GM19043 (cell line): ENCODE measurements at regions not wholly inside any gene's neighbourhood (a gene's known extent, or its start where the extent isn't known, plus 50 kb on each side); places are given as distances from the start of the nearest gene placed in this dataset.

Experiments used
- ATAC-seq: cut with Tn5 transposase; IDR thresholded peaks from one replicate; pipeline ENCODE4 v1.9.1; 2021; ENCODE audit warnings: low read depth; ENCODE audit not compliant: unreplicated experiment

DNA sequence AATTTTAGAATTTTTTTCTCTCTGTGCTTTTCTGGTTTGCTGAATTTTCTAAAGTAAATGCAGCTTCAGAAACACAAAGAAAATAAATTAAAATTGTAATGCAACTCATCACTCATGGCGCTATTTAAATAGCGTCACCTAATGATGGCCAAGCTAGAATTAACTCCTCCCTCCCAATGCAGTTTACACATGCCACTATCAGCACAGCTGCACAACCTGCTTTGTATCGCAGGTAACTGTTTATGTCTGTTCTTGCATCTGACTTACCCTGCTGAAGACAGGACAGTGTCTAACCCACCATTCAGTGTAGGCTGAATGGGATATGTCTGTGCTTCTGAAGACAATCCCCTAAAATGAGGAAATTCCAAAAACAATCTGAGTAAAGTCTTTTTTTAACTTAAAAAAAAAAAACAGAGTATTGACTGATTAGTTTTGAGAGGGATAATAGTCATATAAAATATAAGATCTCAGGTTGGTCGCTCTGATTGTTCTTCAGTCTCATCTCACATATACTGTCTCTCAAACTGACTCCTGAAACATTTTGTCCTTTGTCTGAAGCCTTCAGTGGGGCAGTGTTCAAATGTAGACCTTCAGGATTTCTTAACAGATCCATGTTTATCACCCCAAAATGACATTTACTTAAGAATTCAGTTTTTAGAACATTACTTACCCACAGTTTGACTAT lies 271.4 kb downstream of the ZEB2 start:
- no peak for ATAC-seq

- ATAC-seq, result no peak
These were observed 275.0 kb downstream of the ZEB2 start for GRCh38 chr2:144244938-144245337.

DNA sequence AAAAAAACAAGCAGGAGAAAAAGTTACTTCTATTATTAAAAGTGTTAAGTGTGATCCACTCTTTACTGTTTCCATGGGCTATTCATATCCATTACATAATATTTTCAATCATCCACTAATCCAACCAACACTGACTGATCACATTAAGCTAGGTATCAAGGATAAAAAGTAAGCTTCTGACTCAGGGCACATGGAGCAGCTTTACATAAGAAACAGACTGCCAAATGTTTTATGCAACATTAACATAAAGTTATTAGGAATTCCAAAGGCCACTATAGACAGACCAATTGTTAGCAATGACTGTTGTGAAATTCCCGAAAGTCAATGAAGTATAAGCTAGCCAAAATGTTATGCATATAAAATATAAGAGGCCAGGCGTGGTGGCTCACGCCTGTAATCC lies 277.6 kb downstream of the ZEB2 start:
- no peak for ATAC-seq

DNA sequence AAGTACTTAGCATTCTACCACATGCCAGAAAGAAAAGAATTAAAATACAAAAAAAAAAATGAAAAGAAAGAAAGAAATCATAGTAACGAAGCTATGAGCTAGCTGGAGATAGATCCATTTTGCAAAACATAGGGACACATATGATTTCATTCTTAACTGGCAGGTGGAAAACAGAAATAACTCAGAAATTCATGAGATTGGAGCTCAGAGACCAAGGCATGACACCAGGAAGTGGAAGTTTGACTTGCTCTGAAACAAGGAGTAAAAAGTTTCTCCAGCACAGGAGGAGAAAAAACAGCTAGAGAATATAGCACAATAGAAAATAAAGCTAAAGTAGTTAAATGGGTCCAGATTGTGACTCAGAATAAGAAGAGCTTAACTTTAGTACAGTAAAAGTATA lies 278.1 kb downstream of the ZEB2 start:
- ATAC-seq, result no peak

GRCh38 chr2:144240656-144241339 lies 279.1 kb downstream of the ZEB2 start:
- peak; percentile 86 for ATAC-seq

- no peak for ATAC-seq
These were observed 280.2 kb downstream of the ZEB2 start for GRCh38 chr2:144239726-144240125.

DNA sequence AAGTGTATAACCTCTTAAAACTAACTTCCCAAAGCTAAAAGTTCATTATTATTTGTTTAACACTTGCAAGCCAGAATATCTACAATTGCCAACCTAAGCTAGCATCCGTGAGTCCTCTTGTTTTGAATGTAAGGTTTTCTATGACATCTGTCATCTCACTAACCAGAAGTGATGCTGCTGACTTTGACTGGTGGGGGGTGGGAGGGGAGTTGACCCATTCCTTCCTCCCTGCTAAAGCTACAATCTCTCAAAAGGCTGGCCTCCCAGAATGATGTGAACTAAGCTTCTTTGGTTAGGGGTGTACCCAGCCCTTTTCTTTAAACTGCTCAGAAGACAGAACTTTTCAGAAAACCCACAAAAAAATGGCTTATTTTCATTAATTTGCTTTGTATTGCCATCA lies 280.6 kb downstream of the ZEB2 start:
- ATAC-seq, result no peak

DNA sequence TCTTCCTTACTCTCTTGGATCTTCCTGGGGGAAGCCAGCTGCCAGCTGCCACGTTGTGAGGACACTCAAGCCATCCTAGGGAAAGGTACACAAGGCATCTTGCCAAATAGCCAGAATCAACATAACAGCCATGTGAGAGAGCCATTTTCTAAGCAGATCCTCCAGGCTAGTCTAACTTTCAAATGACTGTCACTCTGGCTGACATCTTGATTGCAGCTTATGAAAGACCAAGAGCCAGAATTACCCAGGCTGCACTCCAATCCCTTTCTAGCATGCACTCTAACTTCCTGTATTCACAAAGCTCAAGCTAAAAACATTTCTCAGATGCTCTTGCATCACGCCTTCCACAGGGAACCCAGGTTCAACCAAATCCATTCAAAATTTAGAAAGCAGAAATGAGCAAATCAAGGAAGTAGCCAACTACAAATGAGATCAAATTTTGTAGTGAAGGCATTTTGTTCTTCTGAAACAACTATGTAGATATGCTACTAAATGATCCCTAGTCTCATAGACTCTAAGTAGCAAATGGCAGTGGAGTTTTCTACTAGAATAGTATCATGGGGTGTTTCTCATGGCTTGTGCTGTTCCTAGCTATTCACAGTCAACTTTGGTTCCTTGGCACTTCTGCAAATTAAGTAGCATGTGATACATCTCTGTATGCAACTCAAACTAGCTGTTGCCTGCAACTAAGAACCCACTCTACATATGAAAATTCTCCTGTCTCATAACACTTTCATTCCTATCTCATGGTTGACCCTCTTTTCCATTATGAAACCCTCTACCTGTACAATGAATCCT lies 281.9 kb downstream of the ZEB2 start:
- no peak for ATAC-seq

GRCh38 chr2:144237108-144237507 lies 282.8 kb downstream of the ZEB2 start:
- ATAC-seq, result no peak

DNA sequence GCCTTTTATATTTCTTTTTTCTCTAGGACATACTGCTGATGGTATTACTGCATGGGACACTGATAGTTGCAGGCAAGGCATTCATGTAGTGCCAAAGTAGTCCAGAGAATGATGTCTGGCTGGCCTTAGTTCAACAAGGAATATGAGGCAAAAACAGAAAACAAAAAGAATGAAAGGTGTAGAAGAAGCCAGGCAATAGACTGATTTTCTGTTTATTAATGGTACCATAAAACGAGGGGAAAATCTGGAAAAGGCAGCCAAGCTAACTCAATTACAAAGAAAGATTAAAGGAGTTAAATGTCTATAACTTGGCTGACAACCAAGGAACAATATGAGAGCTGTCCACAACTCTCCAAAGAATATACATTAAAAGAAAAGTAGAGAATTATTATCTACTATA lies 284.9 kb downstream of the ZEB2 start:
- no peak for ATAC-seq

DNA sequence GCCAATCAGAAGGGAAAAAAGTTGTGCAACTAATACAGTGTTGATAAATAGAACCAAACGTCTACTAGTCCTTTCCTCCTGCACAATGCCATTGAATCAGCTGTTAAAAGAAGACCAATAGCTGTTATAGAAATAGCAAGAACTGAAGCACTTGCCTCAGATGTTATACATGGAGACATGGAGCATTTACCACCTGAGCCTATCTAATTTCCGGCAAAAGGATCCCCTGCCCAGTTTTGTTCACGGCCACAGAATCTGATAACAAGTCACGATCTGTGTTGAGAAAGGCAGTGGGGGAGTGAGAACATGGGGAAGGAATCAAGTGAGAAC lies 285.4 kb downstream of the ZEB2 start:
- no peak for ATAC-seq

GRCh38 chr2:144233733-144234541 lies 286.0 kb downstream of the ZEB2 start:
- ATAC-seq, result no peak

GRCh38 chr2:144233317-144233716 lies 286.6 kb downstream of the ZEB2 start:
- no peak for ATAC-seq

DNA sequence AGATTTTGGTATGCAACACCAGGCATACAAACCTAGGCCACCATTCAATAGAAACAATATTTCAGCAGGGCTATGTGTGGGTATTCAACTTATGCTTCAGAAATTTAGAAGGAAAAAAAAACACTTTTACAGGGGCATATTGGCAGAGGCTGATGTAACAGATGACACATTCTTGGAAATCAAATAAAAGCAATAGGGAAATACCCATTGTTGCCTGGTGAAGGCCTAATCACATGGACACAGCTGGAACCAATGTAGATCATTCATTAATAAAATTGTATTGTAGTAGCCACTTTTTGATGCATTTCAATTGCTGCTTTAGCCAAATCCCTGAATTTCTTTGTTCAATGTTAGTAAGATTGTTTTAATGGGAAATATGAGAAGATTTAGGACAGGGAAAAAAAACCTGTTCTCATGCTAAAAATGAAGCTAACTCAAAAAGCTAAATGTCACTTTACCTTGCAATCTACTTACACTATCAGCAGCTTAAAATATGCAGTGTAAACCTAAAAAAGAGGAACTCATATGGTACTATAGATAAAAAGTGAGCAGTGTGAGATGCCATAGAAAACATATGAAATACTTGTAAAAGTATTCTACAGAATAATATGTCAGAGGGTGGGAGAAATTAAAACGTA lies 289.4 kb downstream of the ZEB2 start:
- ATAC-seq, result no peak

DNA sequence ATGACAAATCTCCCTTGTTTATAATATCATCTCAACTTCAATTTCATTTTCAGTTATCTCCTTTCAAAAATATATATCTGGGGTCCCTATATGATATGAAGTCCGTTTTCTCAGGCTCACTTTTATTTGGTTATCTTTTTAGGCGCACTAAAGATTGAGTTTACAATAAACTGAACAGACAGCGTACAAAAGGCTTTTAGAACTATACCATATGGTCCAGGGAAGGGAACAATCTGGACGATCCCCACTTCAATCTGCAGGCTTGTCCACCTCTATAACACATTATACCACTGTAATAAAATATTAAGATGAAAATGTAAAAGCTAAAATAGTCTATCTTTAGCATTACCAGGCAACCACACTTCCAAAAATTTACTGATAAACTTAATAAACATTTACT lies 289.9 kb downstream of the ZEB2 start:
- no peak for ATAC-seq

DNA sequence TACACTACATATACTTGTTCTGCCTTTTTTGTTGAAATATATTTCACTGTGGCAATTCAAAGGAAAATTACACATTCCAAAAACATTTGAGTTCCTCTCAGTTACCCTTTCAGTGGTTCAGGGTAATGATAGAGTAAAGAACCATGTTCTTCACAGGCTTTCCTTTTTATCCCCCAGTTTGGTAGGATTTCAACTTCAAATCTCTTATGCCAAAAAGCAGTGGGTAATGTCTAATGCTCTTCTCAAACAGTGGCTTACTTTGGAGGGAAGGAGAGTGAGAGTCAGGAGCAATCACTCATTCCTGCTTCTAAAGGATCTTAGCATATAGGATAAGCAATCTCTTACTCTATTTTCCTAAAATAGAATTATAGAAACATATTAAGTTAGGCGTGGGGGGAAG lies 290.6 kb downstream of the ZEB2 start:
- ATAC-seq, result no peak

DNA sequence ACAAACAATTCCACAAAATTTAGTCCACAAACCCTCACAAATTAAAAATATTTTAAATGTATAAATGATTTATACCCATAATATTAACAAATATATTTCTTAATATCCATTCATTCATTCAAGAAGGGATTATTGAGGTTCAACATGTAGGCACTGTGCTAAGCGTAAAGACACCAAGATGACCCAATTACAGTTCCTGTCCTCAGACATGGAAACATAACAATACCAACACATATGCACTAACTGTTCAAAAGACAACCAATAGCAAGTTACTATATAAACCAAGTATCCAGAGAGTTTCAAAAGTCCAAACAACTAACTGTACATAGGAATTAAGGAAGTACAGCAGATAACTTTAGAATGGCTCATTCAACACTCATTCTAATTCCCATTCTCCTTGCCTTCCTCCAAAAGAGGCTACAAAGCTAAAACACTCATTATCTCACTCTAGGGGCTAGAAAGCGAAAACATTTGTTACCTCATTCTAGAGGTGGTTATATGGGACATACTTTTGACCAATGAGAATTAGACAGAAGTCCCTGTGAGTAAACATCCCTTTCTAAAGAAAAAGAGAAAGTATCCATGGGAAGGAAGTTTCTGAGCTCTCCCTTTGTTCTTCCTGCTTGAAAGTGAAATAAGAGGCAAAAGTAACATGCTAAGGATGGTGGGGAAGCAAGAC lies 292.4 kb downstream of the ZEB2 start:
- no peak for ATAC-seq

DNA sequence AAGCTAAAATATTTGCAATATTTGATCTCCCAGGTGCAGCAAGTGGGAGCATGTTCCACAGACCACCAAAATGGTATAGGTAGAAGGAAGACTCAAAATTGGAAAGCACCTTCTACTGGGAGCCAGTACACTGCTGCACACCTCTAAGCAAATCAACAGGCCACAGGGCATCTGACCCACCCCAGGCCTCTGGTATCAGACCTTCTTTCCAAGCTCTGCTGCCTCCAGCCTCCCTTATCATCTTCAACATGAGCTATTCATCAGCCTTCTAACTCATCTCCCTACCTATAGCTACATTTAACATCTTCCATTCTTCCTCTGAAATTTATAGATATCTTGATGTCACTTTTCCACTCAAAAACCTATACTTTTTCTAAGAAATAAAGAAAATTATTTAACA lies 294.8 kb downstream of the ZEB2 start:
- no peak for ATAC-seq

DNA sequence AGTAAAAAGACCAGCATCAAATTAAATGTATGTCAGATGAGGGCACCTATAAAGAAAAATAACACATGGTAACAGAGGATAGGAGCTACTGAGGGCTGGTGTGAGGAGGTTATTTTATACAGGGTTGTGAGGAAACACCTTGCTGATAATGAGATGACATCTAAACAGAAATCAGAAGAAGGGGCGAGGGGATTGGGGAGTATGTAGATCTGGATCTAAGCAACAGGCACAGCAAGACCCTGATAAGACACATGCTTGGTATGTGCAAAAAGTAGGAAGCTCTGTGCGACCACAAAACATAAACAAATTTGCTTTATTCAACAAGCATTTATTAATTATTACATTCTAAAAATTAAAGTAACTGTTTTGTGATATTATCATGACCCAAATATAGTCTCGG lies 295.4 kb downstream of the ZEB2 start:
- ATAC-seq, result no peak

DNA sequence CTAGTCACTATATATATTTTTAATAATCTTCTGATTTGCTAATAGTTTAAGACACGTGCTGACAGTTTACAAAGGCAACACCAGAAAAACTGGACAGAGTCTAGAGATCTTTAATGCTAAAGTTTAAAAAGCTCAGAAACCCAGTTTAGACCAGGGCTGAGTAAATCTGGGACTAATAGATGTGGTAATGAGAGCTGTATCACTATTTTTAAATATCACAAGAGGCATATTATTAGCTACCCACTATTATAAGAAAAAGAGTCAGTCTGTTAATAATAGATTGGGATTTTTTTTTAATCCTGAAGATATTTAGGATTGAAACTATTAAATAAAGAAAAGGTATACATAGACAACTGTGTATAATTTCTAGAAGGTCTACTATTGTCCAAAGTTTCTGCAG lies 299.9 kb downstream of the ZEB2 start:
- ATAC-seq, result no peak
